IPS-18c (cell line): ENCODE measurements at regions not wholly inside any gene's neighbourhood (a gene's known extent, or its start where the extent isn't known, plus 50 kb on each side); places are given as distances from the start of the nearest gene placed in this dataset.

Experiments
- H3K4me3 ChIP-seq: 2 replicates; pipeline ENCODE4 v1.7.0; 2013; ENCODE audit warnings: low read depth, mild to moderate bottlenecking, low read length, moderate library complexity; ENCODE audit not compliant: insufficient read depth
- H3K9me3 ChIP-seq: one replicate; pipeline ENCODE4 v1.6.1; 2013; ENCODE audit warnings: mild to moderate bottlenecking, low read length, moderate library complexity; ENCODE audit not compliant: control insufficient read depth, insufficient read depth

- Histone ChIP-seq H3K4me3 (no peak overlapping the region), H3K9me3 (no peaks in the 10 kb centered on the region)
Observed at GRCh38 chr2:201978333-201978732, 55.3 kb upstream of the FZD7 start.

- H3K9me3 ChIP-seq = no peaks in the 10 kb centered on the region
- H3K4me3 ChIP-seq = no peak overlapping the region
Observed at GRCh38 chr2:201978986-201979385, 54.7 kb upstream of the FZD7 start.

DNA sequence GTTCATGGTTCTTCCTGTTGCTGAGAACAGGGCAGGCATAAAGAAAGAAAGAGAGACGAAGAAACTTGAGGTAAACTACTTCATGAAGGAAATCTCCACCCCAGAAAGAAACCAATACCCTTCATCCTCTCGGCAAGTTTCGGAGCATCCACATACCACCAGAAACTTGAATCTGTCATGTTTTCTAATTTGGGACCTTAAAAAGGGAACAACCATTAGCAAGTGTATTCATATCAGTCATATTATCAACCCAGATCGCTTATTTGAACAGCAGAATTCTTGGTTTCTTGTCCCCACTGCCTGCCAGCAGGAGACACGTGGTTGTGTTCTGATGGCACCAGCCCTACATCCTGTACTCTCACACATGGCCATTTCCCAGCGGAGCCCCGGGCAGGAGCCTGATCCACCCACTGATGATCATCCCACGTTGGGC, 53.2 kb upstream of the FZD7 start:
- H3K9me3 ChIP-seq = no peaks in the 10 kb centered on the region

GRCh38 chr2:201980946-201981345, 52.7 kb upstream of the FZD7 start:
- no peaks in the 10 kb centered on the region for H3K9me3 ChIP-seq
- no peak overlapping the region for H3K4me3 ChIP-seq

More for the DNA sequence above, 53.2 kb upstream of the FZD7 start:
- H3K4me3 ChIP-seq = no peak overlapping the region

- Histone ChIP-seq H3K9me3 (no peaks in the 10 kb centered on the region), H3K4me3 (no peak overlapping the region)
Observed at GRCh38 chr2:201983174-201983573, 50.5 kb upstream of the FZD7 start.

DNA sequence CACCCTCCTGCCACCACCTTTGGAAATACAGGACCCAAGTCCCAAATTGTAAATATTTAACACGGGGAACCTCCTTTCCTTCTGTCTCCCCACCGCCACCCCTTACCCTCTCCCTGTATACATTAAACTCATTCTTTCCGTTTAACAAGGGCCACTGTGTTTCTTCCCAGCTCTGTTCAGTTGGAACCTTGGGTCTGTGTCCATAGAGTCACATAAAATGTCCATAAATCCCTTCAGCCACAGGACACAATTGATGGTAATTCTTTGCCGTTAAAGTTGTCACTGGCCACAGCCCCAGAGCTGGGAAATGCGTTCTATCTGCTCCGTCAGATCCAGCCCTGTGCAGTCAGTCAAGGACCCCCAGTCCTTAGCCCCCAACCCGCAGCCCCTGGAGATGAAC, 49.9 kb upstream of the FZD7 start:
- no peaks in the 10 kb centered on the region for H3K9me3 ChIP-seq
- no peak overlapping the region for H3K4me3 ChIP-seq
